ENCODE measurements at regions not wholly inside any gene's neighbourhood (a gene's known extent, or its start where the extent isn't known, plus 50 kb on each side); places are given as distances from the start of the nearest gene placed in this dataset.
"Not testable (repeated sequence)": the region's sequence is repeated elsewhere in the genome, so short reads cannot be mapped to it uniquely, and the experiment has no call there.

GRCh38 chr5:113749334-113749733 lies 235.8 kb downstream of the YTHDC2 start (continued):
- TF ChIP-seq FOS (IDR thresholded peaks at IDR 0.05; ENCODE audit: extremely low read depth, insufficient read length) (no peak), ZNF655 (CRISPR knock-in tag; IDR thresholded peaks at IDR 0.05) (no peak), ZNF184 (CRISPR knock-in tag; IDR thresholded peaks at IDR 0.05) (no peak)

DNA sequence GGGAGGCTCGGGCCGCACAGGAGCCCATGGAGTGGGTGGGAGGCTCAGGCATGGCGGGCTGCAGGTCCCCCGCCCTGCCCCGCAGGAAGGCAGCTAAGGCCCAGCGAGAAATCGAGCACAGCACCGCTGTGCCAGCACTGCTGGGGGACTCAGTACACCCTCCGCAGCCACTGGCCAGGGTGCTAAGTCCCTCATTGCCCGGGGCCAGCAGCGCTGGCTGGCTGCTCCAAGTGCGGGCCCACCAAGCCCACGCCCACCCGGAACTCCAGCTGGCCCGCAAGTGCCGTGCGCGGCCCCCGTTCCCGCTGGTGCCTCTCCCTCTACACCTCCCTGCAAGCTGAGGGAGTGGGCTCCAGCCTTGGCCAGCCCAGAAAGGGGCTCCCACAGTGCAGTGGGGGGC lies 239.7 kb downstream of the YTHDC2 start:
- H3K79me2 ChIP-seq (ENCODE audit: control insufficient read depth, insufficient read depth, low read length); DNase-seq (ENCODE audit: extremely low read depth in 1 of 4, low spot score in 3 of 4); H2AFZ ChIP-seq (ENCODE audit: low read depth, low read length); H3K4me3 ChIP-seq; H3K9ac ChIP-seq (ENCODE audit: insufficient read depth in 1 of 2, low read depth in 2 of 2, low read length in 2 of 2); BruUV-seq (replicated peaks); H3K4me2 ChIP-seq (ENCODE audit: insufficient read depth, low read length); FAIRE-seq; ATAC-seq; H3K27me3 ChIP-seq (ENCODE audit: control insufficient read depth in 2 of 2, insufficient read depth in 2 of 2, low read length in 2 of 2); CTCF ChIA-PET (ENCODE audit: low intra/inter-chr PET ratio); H3K4me1 ChIP-seq (replicated peaks in 1 of 2; ENCODE audit: control insufficient read depth in 2 of 2, insufficient read depth in 2 of 2, low read length in 2 of 2); H3K27ac ChIP-seq (ENCODE audit: extremely low read depth, low read depth, low read length); intact Hi-C loops (cut with micrococcal nuclease); in situ Hi-C loops (cut with MboI); H3K9me1 ChIP-seq (ENCODE audit: control insufficient read depth, insufficient read depth, low read length); H3K9me3 ChIP-seq (replicated peaks; ENCODE audit: control insufficient read depth, insufficient read depth, low read depth, low read length); H4K20me1 ChIP-seq (replicated peaks; ENCODE audit: control insufficient read depth, insufficient read depth, low read length); H3K36me3 ChIP-seq (ENCODE audit: control insufficient read depth, insufficient read depth, low read length): not testable (repeated sequence)
- POLR2A ChIA-PET: interaction anchor here (0.6 kb wide), 1 partner anchor 53 kb away, joined by 3 read pairs; no protein-coding TSS in a partner anchor
- WGBS (ENCODE audit: insufficient coverage, low coverage, missing lambda C conversion rate): 9% methylated on average over 4 of the region's 20 CpGs

- BruUV-seq (replicated peaks): no TSS peak
- no peak for ATAC-seq
- ChIA-PET POLR2A (no interaction called here), CTCF (ENCODE audit: low intra/inter-chr PET ratio) (no interaction called here)
- Histone ChIP-seq H3K4me3 (no peak overlapping the region), H2AFZ (ENCODE audit: low read depth, low read length) (no peak overlapping the region), H3K36me3 (ENCODE audit: control insufficient read depth, insufficient read depth, low read length) (no peaks in the 10 kb centered on the region), H3K9me3 (replicated peaks; ENCODE audit: control insufficient read depth, insufficient read depth, low read depth, low read length) (no peaks in the 10 kb centered on the region), H4K20me1 (replicated peaks; ENCODE audit: control insufficient read depth, insufficient read depth, low read length) (no peaks in the 10 kb centered on the region), H3K9ac (ENCODE audit: insufficient read depth in 1 of 2, low read depth in 2 of 2, low read length in 2 of 2) (no peak overlapping the region), H3K27me3 (ENCODE audit: control insufficient read depth in 2 of 2, insufficient read depth in 2 of 2, low read length in 2 of 2) (no peaks in the 10 kb centered on the region), H3K4me2 (ENCODE audit: insufficient read depth, low read length) (no peak overlapping the region), H3K9me1 (ENCODE audit: control insufficient read depth, insufficient read depth, low read length) (no peaks in the 10 kb centered on the region), H3K79me2 (ENCODE audit: control insufficient read depth, insufficient read depth, low read length) (no peaks in the 10 kb centered on the region), H3K4me1 (replicated peaks in 1 of 2; ENCODE audit: control insufficient read depth in 2 of 2, insufficient read depth in 2 of 2, low read length in 2 of 2) (no peaks in the 10 kb centered on the region), H3K27ac (ENCODE audit: extremely low read depth, low read depth, low read length) (no peak overlapping the region)
- DNase-seq (ENCODE audit: extremely low read depth in 1 of 4, low spot score in 3 of 4): no peak
- no peak for FAIRE-seq
- WGBS (ENCODE audit: insufficient coverage, low coverage, missing lambda C conversion rate): 0% methylated on average over 3 of the region's 3 CpGs
- in situ Hi-C loops (cut with MboI): no loop called here
- intact Hi-C loops (cut with micrococcal nuclease): no loop called here
- TF ChIP-seq, protein P1, sequence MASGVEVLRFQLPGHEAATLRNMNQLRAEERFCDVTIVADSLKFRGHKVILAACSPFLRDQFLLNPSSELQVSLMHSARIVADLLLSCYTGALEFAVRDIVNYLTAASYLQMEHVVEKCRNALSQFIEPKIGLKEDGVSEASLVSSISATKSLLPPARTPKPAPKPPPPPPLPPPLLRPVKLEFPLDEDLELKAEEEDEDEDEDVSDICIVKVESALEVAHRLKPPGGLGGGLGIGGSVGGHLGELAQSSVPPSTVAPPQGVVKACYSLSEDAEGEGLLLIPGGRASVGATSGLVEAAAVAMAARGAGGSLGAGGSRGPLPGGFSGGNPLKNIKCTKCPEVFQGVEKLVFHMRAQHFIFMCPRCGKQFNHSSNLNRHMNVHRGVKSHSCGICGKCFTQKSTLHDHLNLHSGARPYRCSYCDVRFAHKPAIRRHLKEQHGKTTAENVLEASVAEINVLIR (CRISPR knock-in tag; IDR thresholded peaks at IDR 0.05): no peak
- no peak for TF ChIP-seq MXD1 (CRISPR knock-in tag; IDR thresholded peaks at IDR 0.05; ENCODE audit: borderline replicate concordance, poor library complexity, severe bottlenecking)
- no peak for TF ChIP-seq TCF7L2 (IDR thresholded peaks at IDR 0.05; ENCODE audit: low read depth, low read length)
- no peak for TF ChIP-seq ZNF586 (CRISPR knock-in tag; conservative IDR thresholded peaks at IDR 0.05)
- TF ChIP-seq, protein P2, sequence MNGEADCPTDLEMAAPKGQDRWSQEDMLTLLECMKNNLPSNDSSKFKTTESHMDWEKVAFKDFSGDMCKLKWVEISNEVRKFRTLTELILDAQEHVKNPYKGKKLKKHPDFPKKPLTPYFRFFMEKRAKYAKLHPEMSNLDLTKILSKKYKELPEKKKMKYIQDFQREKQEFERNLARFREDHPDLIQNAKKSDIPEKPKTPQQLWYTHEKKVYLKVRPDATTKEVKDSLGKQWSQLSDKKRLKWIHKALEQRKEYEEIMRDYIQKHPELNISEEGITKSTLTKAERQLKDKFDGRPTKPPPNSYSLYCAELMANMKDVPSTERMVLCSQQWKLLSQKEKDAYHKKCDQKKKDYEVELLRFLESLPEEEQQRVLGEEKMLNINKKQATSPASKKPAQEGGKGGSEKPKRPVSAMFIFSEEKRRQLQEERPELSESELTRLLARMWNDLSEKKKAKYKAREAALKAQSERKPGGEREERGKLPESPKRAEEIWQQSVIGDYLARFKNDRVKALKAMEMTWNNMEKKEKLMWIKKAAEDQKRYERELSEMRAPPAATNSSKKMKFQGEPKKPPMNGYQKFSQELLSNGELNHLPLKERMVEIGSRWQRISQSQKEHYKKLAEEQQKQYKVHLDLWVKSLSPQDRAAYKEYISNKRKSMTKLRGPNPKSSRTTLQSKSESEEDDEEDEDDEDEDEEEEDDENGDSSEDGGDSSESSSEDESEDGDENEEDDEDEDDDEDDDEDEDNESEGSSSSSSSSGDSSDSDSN (IDR thresholded peaks at IDR 0.05; ENCODE audit: borderline replicate concordance in 1 of 2, low read depth in 2 of 2, low read length in 2 of 2): no peak
- TF ChIP-seq ZNF212 (CRISPR knock-in tag; IDR thresholded peaks at IDR 0.05): no peak
Measured at GRCh38 chr5:113755516-113755915, 242.0 kb downstream of the YTHDC2 start.
